GM12874 (cell line): ENCODE measurements at regions not wholly inside any gene's neighbourhood (a gene's known extent, or its start where the extent isn't known, plus 50 kb on each side); places are given as distances from the start of the nearest gene placed in this dataset.

Experiments used
- TF ChIP-seq, protein P1 (sequence below): IDR thresholded peaks from 2 replicates; pipeline ENCODE4 v1.5.1; 2011; ENCODE audit warnings: low read depth, mild to moderate bottlenecking, control low read depth, low read length, moderate library complexity; ENCODE audit not compliant: insufficient read depth

DNA sequence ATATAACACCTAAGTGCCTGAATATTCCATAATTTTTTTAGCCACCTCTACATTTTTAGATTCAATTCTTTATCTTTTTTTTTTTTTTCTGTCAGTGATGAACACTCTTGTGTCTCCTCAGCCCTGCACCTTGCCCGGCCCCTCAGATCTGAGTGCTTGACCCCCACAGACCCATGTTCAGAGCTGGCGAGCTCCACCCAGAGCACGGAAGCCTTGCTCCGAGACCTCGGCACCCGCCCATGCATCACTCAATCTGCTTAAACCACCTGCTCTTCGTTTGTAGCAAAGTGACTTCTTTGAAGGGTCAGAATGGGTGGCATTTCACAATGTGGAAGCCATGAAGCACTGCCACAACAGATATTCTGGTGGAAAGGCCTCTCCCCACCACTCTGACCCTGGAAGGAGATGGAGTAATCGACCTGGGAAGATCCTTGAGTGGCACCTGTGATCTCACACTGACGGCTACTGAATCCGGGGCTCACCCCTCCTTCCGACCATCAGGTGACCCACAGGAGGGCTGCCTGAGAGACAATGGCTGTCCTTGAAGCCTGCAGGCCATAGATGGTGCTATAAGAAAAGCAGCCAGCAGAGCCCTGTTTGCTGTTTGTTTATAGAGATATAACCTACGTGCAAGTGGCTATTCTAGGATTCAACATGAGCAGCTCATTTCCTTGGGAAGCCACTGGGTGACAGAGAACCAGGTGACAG lies 261.1 kb upstream of the IRX4 start:
- TF ChIP-seq, protein P1, sequence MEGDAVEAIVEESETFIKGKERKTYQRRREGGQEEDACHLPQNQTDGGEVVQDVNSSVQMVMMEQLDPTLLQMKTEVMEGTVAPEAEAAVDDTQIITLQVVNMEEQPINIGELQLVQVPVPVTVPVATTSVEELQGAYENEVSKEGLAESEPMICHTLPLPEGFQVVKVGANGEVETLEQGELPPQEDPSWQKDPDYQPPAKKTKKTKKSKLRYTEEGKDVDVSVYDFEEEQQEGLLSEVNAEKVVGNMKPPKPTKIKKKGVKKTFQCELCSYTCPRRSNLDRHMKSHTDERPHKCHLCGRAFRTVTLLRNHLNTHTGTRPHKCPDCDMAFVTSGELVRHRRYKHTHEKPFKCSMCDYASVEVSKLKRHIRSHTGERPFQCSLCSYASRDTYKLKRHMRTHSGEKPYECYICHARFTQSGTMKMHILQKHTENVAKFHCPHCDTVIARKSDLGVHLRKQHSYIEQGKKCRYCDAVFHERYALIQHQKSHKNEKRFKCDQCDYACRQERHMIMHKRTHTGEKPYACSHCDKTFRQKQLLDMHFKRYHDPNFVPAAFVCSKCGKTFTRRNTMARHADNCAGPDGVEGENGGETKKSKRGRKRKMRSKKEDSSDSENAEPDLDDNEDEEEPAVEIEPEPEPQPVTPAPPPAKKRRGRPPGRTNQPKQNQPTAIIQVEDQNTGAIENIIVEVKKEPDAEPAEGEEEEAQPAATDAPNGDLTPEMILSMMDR = no peak

DNA sequence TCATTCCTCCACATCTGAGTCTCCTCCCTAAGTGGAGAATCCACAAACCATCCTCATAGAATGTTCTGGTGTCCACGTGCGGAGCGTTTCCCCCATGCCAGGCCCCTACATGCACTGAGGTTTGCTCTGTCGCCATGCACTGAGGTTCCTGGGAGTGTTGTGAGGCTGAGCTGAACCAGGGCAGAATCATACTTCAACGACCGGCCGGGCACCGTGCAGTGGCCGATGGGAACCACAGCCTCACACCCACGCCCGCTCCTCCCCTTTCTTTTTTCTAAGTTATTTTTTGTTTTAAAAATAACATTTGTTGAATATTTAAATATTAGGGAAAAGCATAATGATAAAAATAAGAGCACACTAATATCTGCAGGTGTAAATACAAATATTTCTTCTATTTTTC lies 260.4 kb upstream of the IRX4 start:
- TF ChIP-seq, protein P1 = no peak

DNA sequence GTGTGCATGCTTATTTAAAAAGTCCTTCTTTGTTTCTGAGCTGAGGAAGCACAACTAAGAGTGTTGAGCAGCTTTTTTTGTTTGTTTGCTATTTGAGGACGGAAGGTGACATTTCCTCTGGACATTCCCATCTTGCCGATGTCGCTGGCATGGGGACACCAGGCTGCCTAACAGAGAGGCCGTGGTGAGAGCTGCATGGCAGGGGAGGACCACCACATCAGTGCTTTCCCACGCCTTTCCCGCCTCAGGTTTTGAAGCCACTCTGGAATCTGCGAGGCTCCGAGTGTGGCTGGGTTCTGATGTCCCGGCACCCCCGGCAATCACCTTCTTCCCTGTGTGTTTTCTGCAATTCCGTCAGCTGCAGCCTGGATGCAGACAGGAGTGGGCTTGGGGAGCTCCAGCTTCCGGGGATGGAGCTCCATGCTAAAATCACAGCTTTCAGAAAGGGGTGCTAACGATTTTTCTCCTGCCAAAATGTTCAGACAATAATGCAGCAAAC lies 259.8 kb upstream of the IRX4 start:
- TF ChIP-seq, protein P1 = no peak

DNA sequence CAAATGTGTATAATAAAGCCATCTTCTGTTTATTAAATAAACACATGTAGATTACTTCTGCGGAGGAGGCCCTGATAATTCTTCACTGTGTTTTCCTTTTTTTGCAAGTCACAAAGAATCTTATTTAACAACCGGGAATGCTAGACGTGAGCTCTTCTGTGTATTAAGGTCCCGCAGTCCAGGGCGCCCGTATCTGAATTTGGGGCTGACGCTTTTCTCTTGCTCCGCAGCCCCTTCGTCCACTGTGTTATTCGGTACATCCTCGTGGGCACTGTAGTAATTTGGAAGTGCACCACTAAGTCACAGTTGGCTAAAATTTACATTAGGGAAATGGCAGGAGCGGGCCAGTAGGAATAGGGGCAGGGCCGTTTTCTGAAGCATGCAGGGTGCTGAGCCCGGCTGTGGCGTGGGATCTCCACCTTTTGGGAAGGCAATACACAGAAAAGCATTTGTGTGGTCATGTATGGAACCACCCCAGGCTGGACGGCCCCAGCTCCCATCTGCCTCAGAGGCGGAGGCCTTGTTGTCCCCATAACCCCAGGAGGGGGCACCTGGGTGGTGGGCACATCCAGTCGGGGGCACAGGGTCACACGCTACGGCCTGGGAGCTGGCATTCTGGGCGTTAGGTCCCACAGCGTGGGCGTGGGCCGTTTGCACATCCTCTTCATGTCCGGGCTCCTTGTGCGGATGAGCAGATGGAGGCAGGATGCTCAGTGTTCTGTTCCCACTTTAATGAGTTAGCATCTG lies 258.7 kb upstream of the IRX4 start:
- TF ChIP-seq, protein P1 = no peak

DNA sequence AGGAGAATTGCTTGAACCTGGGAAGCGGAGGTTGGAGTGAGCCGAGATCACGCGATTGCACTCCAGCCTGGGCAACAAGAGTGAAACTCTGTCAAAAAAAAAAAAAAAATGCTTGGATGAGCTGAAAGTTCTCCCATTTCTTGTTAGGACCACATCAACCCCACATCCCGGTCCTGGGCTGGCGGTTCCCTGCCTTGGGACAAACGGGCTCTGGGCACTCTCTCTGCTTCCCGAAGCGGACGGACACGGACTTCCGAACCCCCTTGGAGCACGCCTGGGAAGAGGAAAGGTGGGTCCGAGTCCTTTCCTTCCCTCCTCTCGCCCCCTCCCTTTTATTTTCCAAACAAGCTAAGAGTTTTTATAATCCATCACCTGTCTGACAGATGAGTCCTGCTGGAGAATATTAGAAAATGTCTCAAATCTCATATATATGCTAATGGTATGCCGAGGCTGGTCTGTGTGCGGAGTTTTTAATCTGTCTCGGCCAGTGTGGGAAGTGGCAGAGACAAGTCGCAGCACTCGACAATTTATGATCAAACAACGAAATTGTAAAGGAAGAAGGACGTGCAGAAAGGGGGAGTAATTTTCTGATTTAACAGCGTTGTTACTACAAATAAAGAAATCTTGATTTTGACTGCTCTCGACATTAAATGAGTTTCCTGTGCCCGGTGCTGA lies 257.9 kb upstream of the IRX4 start:
- TF ChIP-seq, protein P1 = no peak

DNA sequence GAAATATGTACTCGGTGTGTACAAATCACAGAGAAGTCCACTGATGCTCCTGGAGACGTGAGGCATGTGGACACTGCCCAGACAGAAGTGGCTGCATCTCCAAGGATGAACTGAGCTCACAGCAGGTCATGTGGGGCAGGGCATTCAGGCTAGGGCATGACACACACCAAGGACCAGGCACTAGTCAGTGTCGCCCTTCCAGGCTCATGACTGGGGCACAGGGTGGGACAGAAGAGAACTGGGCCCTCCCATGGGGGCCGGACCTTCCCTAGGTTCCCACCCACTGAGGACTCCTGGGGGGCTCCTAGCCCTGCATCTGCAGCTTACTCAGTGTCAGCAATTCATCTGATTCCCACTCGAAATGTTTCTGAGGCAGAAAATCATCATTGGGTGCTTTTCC lies 256.8 kb upstream of the IRX4 start:
- TF ChIP-seq, protein P1 = no peak

DNA sequence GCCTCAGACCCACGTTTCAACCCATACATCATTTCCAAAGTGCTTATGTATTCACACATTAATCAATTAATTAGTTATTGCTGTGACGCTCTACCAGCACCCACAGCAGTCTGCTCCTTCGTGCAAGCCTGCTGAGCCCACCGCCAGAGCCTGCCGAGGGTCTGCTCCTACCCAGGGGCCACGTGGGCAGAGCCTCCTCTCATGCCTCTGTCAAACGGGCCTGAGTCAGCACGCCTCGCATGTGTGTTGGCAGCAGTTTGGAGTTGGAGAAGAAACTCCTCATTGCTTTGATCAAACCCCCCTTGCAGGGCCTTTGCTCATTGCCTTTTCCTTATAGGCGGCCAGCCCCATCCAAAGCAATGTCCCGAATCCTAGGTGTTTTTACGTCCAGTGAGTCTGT lies 256.2 kb upstream of the IRX4 start:
- TF ChIP-seq, protein P1 = no peak
